Stomach (tissue), 4 donors: ENCODE measurements at regions not wholly inside any gene's neighbourhood (a gene's known extent, or its start where the extent isn't known, plus 50 kb on each side); places are given as distances from the start of the nearest gene placed in this dataset.

Experiments used
- EP300 ChIP-seq: sonication (generic); formaldehyde crosslinking; IDR thresholded peaks from one replicate; pipeline ENCODE4 v1.6.1; 2017; ENCODE audit warnings: antibody characterized with exemption
- POLR2A ChIP-seq, 4 donors: fragments of 450-650 bp; IDR thresholded peaks; one replicate each; pipeline ENCODE4 v1.6.1; 2016; ENCODE audit warnings: antibody characterized with exemption in 4 of 4, control low read depth in 2 of 4, mild to moderate bottlenecking in 1 of 4, moderate library complexity in 1 of 4
- POLR2AphosphoS5 ChIP-seq, 3 donors: sonication (generic); formaldehyde crosslinking; IDR thresholded peaks; one replicate each; pipeline ENCODE4 v1.6.1; 2016; ENCODE audit warnings: antibody characterized with exemption in 3 of 3
- TF ChIP-seq, protein P1 (sequence below), 7 experiments: fragments of 450-650 bp in 4 of 7; fragments of 200-600 bp in 3 of 7; sonication (generic) in 3 of 7; IDR thresholded peaks; one replicate each; pipeline ENCODE4 v1.5.1; 2016 to 2019; ENCODE audit warnings: antibody characterized with exemption in 7 of 7, control low read depth in 2 of 7, mild to moderate bottlenecking in 1 of 7

GRCh38 chr18:64777556-64777955 lies 628.7 kb upstream of the LINC00305 start:
- TF ChIP-seq, protein P1, sequence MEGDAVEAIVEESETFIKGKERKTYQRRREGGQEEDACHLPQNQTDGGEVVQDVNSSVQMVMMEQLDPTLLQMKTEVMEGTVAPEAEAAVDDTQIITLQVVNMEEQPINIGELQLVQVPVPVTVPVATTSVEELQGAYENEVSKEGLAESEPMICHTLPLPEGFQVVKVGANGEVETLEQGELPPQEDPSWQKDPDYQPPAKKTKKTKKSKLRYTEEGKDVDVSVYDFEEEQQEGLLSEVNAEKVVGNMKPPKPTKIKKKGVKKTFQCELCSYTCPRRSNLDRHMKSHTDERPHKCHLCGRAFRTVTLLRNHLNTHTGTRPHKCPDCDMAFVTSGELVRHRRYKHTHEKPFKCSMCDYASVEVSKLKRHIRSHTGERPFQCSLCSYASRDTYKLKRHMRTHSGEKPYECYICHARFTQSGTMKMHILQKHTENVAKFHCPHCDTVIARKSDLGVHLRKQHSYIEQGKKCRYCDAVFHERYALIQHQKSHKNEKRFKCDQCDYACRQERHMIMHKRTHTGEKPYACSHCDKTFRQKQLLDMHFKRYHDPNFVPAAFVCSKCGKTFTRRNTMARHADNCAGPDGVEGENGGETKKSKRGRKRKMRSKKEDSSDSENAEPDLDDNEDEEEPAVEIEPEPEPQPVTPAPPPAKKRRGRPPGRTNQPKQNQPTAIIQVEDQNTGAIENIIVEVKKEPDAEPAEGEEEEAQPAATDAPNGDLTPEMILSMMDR (IDR thresholded peaks at IDR 0.05) = no peak
- TF ChIP-seq POLR2AphosphoS5 (IDR thresholded peaks at IDR 0.05) (no peak), POLR2A (IDR thresholded peaks at IDR 0.05) (no peak), EP300 (no peak)
